ENCODE measurements at regions not wholly inside any gene's neighbourhood (a gene's known extent, or its start where the extent isn't known, plus 50 kb on each side); places are given as distances from the start of the nearest gene placed in this dataset.

GRCh38 chr2:15726321-15727057 is 134.8 kb downstream of the DDX1 start:
- no peak overlapping the region for H3K27ac ChIP-seq
- H3K4me1 ChIP-seq = peaks cover 7 to 16% of the 10 kb centered on the region in 2 donors
- DNase-seq = no peak
- WGBS, 2 donors = 92 to 94% methylated on average over 3 to 8 of the region's 8 CpGs
- H3K4me3 ChIP-seq (replicated peaks in 1 of 3) = no peak overlapping the region
- no peaks in the 10 kb centered on the region for H3K36me3 ChIP-seq
- no peaks in the 10 kb centered on the region for H3K9me3 ChIP-seq
- TF ChIP-seq CTCF (IDR thresholded peaks at IDR 0.05) (no peak), POLR2A (IDR thresholded peaks at IDR 0.05) (no peak)
- H3K27me3 ChIP-seq = no peaks in the 10 kb centered on the region
- intact Hi-C loops (cut with DNase I) = no loop called here

GRCh38 chr2:15727396-15728244 is 136.0 kb downstream of the DDX1 start:
- TF ChIP-seq POLR2A (IDR thresholded peaks at IDR 0.05) (no peak), CTCF (IDR thresholded peaks at IDR 0.05) (no peak)
- Histone ChIP-seq H3K4me3 (replicated peaks in 1 of 3) (no peak overlapping the region), H3K36me3 (no peaks in the 10 kb centered on the region), H3K27me3 (no peaks in the 10 kb centered on the region), H3K27ac (no peak overlapping the region), H3K9me3 (no peaks in the 10 kb centered on the region), H3K4me1 (peaks cover 7 to 16% of the 10 kb centered on the region in 2 donors)
- no peak for DNase-seq
- intact Hi-C loops (cut with DNase I) = no loop called here
- 73 to 88% methylated on average over 9 of the region's 9 CpGs for WGBS, 2 donors

- Histone ChIP-seq H3K27me3 (no peaks in the 10 kb centered on the region), H3K9me3 (no peaks in the 10 kb centered on the region), H3K4me3 (replicated peaks in 1 of 3) (no peak overlapping the region), H3K36me3 (no peaks in the 10 kb centered on the region), H3K4me1 (peaks cover 7 to 19% of the 10 kb centered on the region in 2 donors), H3K27ac (no peak overlapping the region)
- 92 to 97% methylated on average over 9 of the region's 9 CpGs for WGBS, 2 donors
- intact Hi-C loops (cut with DNase I) = no loop called here
- TF ChIP-seq POLR2A (IDR thresholded peaks at IDR 0.05) = no peak
- no peak for TF ChIP-seq CTCF (IDR thresholded peaks at IDR 0.05)
- DNase-seq = no peak
These were observed 136.7 kb downstream of the DDX1 start for GRCh38 chr2:15728245-15728938.

- H3K36me3 ChIP-seq = no peaks in the 10 kb centered on the region
- no peak overlapping the region for H3K4me3 ChIP-seq (replicated peaks in 1 of 3)
- DNase-seq = no peak
- peaks cover 12 to 25% of the 10 kb centered on the region in 2 donors for H3K4me1 ChIP-seq
- intact Hi-C loops (cut with DNase I) = no loop called here
- 92 to 95% methylated on average over 7 of the region's 7 CpGs for WGBS, 2 donors
- H3K9me3 ChIP-seq = no peaks in the 10 kb centered on the region
- no peaks in the 10 kb centered on the region for H3K27me3 ChIP-seq
- TF ChIP-seq POLR2A (IDR thresholded peaks at IDR 0.05) (no peak), CTCF (IDR thresholded peaks at IDR 0.05) (no peak)
- H3K27ac ChIP-seq = no peak overlapping the region
These were observed 137.3 kb downstream of the DDX1 start for GRCh38 chr2:15729001-15729400.

Measured in thyroid gland (tissue), 4 donors.